HCT116 (cell line): ENCODE measurements at regions not wholly inside any gene's neighbourhood (a gene's known extent, or its start where the extent isn't known, plus 50 kb on each side); places are given as distances from the start of the nearest gene placed in this dataset.

Experiments used
- ATAC-seq: fragments of 200-7000 bp; cut with Tn5 transposase; 2 replicates; pipeline ENCODE4 v1.9.1; 2020; ENCODE audit warnings: mild to moderate bottlenecking, moderate library complexity
- BruUV-seq: library from RNA; stranded (reverse); fragments of 400-500 nt; replicated peaks from 2 replicates; lab custom pipeline; 2021; lab: Mats Ljungman, UMichigan
- CTCF ChIA-PET: fragments of 300-600 bp; sonication (Branson Sonifier 250); formaldehyde crosslinking; loops from one replicate; lab custom pipeline; 2021; ENCODE audit warnings: antibody characterized with exemption; lab: Charles Lee
- POLR2A ChIA-PET: fragments of 300-600, 350-600 bp; sonication (Branson Sonifier 250); formaldehyde crosslinking; loops from one replicate; lab custom pipeline; 2021; ENCODE audit warnings: antibody characterized with exemption; lab: Charles Lee
- RAD21 ChIA-PET, 2 experiments: fragments of 300-600 bp; sonication (Branson Sonifier 250); formaldehyde crosslinking; loops; one replicate each; lab custom pipeline; 2023; ENCODE audit warnings: low total read pairs in 2 of 2; ENCODE audit not compliant: uncharacterized antibody in 2 of 2, unreplicated experiment in 2 of 2, low non-redundant PET in 1 of 2; lab: Charles Lee
- DNase-seq: peaks from one replicate; pipeline ENCODE4 v3.0.0-alpha.2; 2010; ENCODE audit warnings: low read depth, low spot score
- H2AFZ ChIP-seq: fragments of 200-600 bp; shearing (Covaris generic), sonication (generic); 2 replicates; pipeline ENCODE4 v1.6.1; 2017; ENCODE audit warnings: low read depth, mixed run types, mixed read lengths, antibody characterized with exemption, low read length; ENCODE audit not compliant: poor library complexity, severe bottlenecking
- H3K27ac ChIP-seq: 2 replicates; pipeline ENCODE4 v1.5.1; 2012; ENCODE audit warnings: low read depth, low read length
- H3K27me3 ChIP-seq: fragments of 200-600 bp; sonication (generic); 2 replicates; pipeline ENCODE4 v1.6.1; 2016; ENCODE audit warnings: mixed run types, low read length, mixed read lengths; ENCODE audit not compliant: insufficient read depth
- H3K36me3 ChIP-seq, 2 experiments: fragments of 200-500 bp in 1 of 2; fragments of 200-600 bp in 1 of 2; sonication (Bioruptor generic) in 1 of 2; sonication (generic) in 1 of 2; 2 replicates each; pipeline versions ENCODE4 v1.5.1 to v1.6.1; 2014 to 2016; ENCODE audit warnings: low read length in 2 of 2, inconsistent platforms in 1 of 2, mixed read lengths in 1 of 2, mixed run types in 1 of 2; ENCODE audit not compliant: insufficient read depth in 2 of 2, control insufficient read depth in 1 of 2
- H3K4me1 ChIP-seq, 2 experiments: fragments of 200-600 bp in 1 of 2; sonication (generic) in 1 of 2; 2 replicates each; pipeline versions ENCODE4 v1.5.1 to v1.6.1; 2012 to 2017; ENCODE audit warnings: low read length in 2 of 2, inconsistent platforms in 1 of 2, mild to moderate bottlenecking in 1 of 2, mixed read lengths in 1 of 2, mixed run types in 1 of 2, moderate library complexity in 1 of 2; ENCODE audit not compliant: insufficient read depth in 2 of 2, control insufficient read depth in 1 of 2
- H3K4me2 ChIP-seq: fragments of 200-600 bp; sonication (generic); 2 replicates; pipeline ENCODE4 v1.6.1; 2017; ENCODE audit warnings: mixed run types, low read length, mixed read lengths
- H3K4me3 ChIP-seq, 2 experiments: fragments of 200-600 bp in 1 of 2; sonication (generic) in 1 of 2; replicated peaks in 1 of 2; 2 replicates each; pipeline ENCODE4 v1.5.1; 2011 to 2016; ENCODE audit warnings: low read length in 2 of 2, control low read depth in 1 of 2, low read depth in 1 of 2, mild to moderate bottlenecking in 1 of 2, mixed read lengths in 1 of 2, mixed run types in 1 of 2
- H3K79me2 ChIP-seq: fragments of 200-600 bp; sonication (generic); 2 replicates; pipeline ENCODE4 v1.6.1; 2017; ENCODE audit warnings: mild to moderate bottlenecking, mixed run types, low read length, moderate library complexity, mixed read lengths; ENCODE audit not compliant: insufficient read depth
- H3K9ac ChIP-seq: fragments of 200-600 bp; sonication (generic); 2 replicates; pipeline ENCODE4 v1.6.1; 2016; ENCODE audit warnings: low read length, mixed read lengths
- H3K9me2 ChIP-seq: fragments of 200-600 bp; sonication (generic), shearing (Covaris generic); 2 replicates; pipeline ENCODE4 v1.6.1; 2017; ENCODE audit warnings: mixed run types, mild to moderate bottlenecking, moderate library complexity; ENCODE audit not compliant: insufficient read depth
- H3K9me3 ChIP-seq, 2 experiments: fragments of 200-500 bp in 1 of 2; fragments of 200-600 bp in 1 of 2; sonication (Bioruptor generic) in 1 of 2; sonication (generic) in 1 of 2; 2 replicates each; pipeline ENCODE4 v1.6.1; 2014 to 2017; ENCODE audit warnings: low read length in 2 of 2, mixed read lengths in 2 of 2, inconsistent platforms in 1 of 2, low read depth in 1 of 2, mild to moderate bottlenecking in 1 of 2, mixed run types in 1 of 2, moderate library complexity in 1 of 2; ENCODE audit not compliant: control insufficient read depth in 1 of 2, insufficient read depth in 1 of 2
- H4K20me1 ChIP-seq: fragments of 200-600 bp; sonication (generic), shearing (Covaris generic); 2 replicates; pipeline ENCODE4 v1.6.1; 2017; ENCODE audit warnings: mixed run types, mild to moderate bottlenecking, moderate library complexity; ENCODE audit not compliant: insufficient read depth
- CBX3 ChIP-seq: IDR thresholded peaks from 2 replicates; pipeline ENCODE4 v1.6.1; 2012; ENCODE audit warnings: low read depth
- EZH2 ChIP-seq: fragments of 200-600 bp; sonication (generic); IDR thresholded peaks from 2 replicates; pipeline ENCODE4 v1.6.1; 2017; ENCODE audit warnings: antibody characterized with exemption, mixed run types
- EZH2phosphoT487 ChIP-seq: fragments of 200-600 bp; IDR thresholded peaks from 2 replicates; pipeline ENCODE4 v1.6.1; 2018; ENCODE audit warnings: antibody characterized with exemption, borderline replicate concordance
- POLR2AphosphoS5 ChIP-seq: IDR thresholded peaks from 2 replicates; pipeline ENCODE4 v1.6.1; 2011; ENCODE audit warnings: mild to moderate bottlenecking, low read depth, low read length, moderate library complexity
- ZNF274 ChIP-seq: fragments of 200-500 bp; sonication (Bioruptor generic); IDR thresholded peaks from 2 replicates; pipeline ENCODE4 v1.6.1; 2014; ENCODE audit warnings: mild to moderate bottlenecking, low read depth, low read length, inconsistent platforms
- intact Hi-C: fragments of 100-400 bp; cut with micrococcal nuclease; formaldehyde crosslinking; loops from 2 replicates; pipeline ENCODE4 v1.10.0; 2022

DNA sequence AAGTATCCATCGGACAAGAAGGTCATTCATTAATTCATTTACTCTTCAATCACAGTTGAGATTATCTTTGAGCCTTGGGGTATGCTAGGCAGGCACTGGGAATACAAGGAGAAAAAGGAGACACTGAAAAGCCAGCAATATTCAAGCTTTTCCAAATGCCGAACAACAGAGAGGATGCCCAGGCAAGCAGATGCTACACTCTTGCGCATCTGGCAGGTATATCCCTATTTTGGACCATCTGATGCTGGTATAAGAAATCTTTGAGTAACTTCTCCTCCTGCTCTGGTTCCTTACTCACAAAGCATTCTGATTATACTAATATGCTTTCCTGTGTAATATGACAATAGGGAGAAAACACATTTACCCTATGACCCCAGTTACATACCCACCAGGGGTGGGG is 354.9 kb downstream of the CBLL2 start:
- H3K27me3 ChIP-seq, result no peaks in the 10 kb centered on the region
- H3K4me3 ChIP-seq, result no peak overlapping the region
- ATAC-seq, result no peak
- intact Hi-C loops, result no loop called here
- no peak overlapping the region for H3K9ac ChIP-seq
- DNase-seq, result no peak
- H3K36me3 ChIP-seq, result no peaks in the 10 kb centered on the region
- H3K4me1 ChIP-seq, result no peaks in the 10 kb centered on the region
- ChIA-PET POLR2A (no interaction called here), CTCF (no interaction called here), RAD21 (no interaction called here)
- no peaks in the 10 kb centered on the region for H3K79me2 ChIP-seq
- no peaks in the 10 kb centered on the region for H3K9me3 ChIP-seq
- BruUV-seq, result no TSS peak
- no peak overlapping the region for H3K27ac ChIP-seq
- no peak overlapping the region for H3K4me2 ChIP-seq
- no peak overlapping the region for H2AFZ ChIP-seq
- no peaks in the 10 kb centered on the region for H3K9me2 ChIP-seq
- H4K20me1 ChIP-seq, result no peaks in the 10 kb centered on the region
- no peak for TF ChIP-seq EZH2

DNA sequence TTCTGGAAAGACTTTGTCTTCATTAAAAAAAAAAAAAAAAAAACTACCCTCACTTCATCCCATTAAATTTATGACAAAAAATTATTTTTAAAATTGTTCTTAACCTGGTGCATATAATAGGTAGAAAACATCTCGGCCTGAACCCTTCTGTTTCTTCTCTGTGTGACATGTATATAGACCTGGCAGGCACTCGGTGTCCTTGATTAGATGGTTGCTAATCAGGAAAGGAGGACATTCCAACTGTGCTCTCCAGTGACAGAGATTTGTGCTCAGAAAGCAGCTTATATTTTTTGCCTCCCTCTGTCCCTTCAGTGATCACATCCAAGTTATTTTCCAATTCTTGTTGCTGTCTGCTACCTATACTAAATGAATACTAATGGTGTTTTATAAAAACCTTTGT is 355.6 kb downstream of the CBLL2 start:
- no peaks in the 10 kb centered on the region for H3K36me3 ChIP-seq
- BruUV-seq, result no TSS peak
- no peak for DNase-seq
- ChIA-PET CTCF (no interaction called here), RAD21 (no interaction called here), POLR2A (no interaction called here)
- H3K27me3 ChIP-seq, result no peaks in the 10 kb centered on the region
- no peak overlapping the region for H2AFZ ChIP-seq
- no peak overlapping the region for H3K4me3 ChIP-seq
- no peak overlapping the region for H3K4me2 ChIP-seq
- no peaks in the 10 kb centered on the region for H3K9me3 ChIP-seq
- H4K20me1 ChIP-seq, result no peaks in the 10 kb centered on the region
- no peaks in the 10 kb centered on the region for H3K79me2 ChIP-seq
- ATAC-seq, result no peak
- H3K4me1 ChIP-seq, result no peaks in the 10 kb centered on the region
- no peak overlapping the region for H3K9ac ChIP-seq
- intact Hi-C loops, result no loop called here
- H3K9me2 ChIP-seq, result no peaks in the 10 kb centered on the region
- no peak overlapping the region for H3K27ac ChIP-seq
- no peak for TF ChIP-seq ZNF274
- TF ChIP-seq CBX3, result no peak
- TF ChIP-seq EZH2phosphoT487, result no peak
- no peak for TF ChIP-seq POLR2AphosphoS5
